ENCODE measurements at regions not wholly inside any gene's neighbourhood (a gene's known extent, or its start where the extent isn't known, plus 50 kb on each side); places are given as distances from the start of the nearest gene placed in this dataset.

DNA sequence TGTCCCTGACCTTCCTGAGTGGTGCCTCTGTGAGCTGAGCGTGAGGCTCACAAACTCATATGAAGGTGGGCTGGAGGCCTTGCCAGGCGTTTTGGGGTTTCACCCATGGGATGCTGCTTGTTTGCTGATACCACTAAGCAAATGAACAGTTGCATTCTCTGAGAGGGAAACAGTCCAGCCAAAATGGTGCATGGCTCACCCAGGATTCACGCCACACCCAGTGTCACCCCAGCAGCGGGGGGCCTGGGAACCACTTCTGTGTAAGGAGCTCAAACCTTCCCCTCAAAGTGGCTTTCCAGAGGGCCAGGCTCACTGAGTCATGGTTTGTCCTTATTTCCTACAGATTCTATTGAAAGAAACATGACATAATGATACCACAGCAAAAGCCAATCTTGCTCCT, 928.1 kb downstream of the TBC1D22A start:
- no peak for DNase-seq

DNA sequence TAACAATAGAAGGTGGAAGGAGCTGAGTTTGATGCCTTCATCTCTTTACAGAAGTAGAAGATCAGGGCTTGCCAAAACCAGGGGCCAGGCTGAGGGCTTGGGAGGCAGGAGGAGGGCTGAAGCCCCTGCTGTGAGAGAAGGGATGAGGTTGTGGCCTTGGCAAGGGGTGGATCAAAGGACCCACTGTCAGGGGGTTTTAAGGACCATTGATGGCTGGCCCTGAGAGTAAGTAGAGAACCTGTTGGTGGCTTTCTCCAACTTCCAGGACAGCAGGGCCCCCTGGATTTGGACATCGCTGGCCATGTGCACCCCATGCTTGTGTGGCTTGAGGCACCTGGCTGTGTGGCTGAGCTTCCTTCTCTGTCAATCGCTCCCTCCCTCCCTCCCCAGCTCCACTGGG, 927.7 kb downstream of the TBC1D22A start:
- DNase-seq, result no peak

DNA sequence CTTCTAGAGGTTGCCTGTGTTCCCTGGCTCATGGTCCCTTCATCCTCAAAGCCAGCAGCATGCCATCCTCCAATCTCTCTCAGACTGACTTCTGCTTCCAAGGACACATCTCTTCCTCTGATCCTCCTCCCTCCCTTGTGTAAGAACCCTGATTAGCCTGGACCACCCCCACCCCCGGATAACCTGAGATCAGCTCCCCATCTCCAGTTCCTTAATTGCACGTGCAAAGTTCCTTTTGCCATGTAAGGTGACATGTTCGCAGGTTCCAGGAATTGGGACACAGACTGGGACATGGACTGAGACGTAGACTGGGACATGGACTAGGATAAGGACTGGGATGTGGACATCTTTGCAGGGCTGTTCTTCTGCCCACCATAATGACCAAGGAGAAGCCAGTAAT, 925.3 kb downstream of the TBC1D22A start:
- DNase-seq, result no peak

DNA sequence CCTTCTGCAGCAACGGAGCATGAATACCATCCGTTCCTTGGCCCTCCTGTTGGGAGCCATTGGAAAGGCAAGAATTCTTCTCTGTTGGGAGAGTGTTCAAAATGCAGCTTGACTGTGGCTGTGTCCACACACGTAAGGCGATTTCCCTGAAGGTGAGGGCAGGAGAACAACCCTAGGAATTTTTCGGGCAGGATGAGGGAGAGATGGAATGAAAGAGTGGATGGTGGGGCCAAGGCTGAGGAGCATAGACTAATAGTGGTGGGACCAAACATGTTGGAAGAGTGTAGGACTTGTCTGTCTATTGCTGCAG, 924.9 kb downstream of the TBC1D22A start:
- DNase-seq, result no peak

DNA sequence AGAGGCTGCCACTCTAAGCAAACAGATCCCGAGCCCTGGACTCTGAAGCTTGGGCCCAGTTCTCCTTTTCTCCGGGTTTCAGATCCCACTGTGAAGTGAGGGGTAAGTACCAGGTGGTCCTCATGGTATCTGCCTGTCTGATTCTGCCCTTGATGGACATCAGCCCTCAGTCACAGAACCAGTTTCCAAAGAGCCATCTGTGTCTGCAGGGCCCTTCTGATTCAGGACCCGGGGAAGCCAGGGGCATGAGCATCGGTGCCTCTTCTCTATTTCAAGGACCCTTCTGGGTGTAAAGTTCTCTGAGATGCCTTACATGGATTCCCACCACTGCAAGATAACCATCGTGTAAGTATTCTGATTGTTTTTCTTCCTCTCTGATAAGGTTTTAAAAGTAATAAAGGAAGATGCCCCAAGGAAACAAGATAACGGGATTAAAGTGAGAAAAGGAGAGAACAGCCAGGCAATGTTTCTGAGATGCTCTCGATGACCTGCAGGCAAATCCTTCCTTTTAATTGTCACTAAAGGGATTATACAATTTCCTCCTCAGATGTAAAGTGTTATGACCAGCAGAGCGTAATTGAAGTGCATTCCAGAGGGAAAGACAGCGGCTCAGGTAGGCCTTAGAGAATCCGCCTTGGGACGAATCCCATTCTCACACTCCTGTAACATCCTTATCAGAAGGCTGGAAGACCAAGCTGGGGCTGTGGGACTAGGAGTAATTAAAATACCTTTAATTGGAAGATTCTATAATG, 924.3 kb downstream of the TBC1D22A start:
- DNase-seq, result no peak

DNA sequence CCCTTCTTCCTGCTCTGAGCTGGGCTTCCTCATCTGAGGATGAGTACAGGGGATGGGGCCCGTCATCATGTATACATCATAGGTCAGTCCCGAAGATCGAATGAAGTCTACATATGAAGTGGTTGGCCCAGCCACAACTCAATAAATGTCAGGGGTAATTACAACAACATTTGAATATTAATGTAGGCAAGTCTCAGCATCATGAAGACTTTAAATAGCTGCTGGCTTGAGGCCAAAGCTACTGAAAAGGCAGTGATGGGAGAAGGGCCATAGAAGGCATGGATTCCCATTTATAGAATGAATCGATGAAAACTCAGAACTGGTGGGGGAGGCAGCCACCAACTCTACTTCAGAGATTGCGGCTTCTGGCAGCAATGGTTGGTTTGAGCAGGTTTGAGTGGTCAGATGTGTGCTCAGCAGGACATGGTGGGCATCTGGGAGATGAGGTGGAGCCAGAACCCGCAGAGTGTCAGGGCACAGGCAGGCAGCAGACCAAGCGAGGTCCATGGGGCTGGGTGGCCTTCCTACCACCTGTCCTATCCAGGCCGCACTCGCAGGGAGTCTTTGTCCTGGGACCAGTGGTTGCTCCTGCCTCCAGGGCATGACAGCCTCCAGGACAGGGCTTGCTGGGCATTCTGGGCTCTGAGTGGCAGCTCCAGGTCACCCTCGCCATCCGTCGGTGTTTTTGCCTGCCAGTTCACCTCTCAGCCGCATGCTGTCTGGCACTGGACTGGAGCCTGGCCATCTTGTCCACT, 919.1 kb downstream of the TBC1D22A start:
- DNase-seq, result no peak

DNA sequence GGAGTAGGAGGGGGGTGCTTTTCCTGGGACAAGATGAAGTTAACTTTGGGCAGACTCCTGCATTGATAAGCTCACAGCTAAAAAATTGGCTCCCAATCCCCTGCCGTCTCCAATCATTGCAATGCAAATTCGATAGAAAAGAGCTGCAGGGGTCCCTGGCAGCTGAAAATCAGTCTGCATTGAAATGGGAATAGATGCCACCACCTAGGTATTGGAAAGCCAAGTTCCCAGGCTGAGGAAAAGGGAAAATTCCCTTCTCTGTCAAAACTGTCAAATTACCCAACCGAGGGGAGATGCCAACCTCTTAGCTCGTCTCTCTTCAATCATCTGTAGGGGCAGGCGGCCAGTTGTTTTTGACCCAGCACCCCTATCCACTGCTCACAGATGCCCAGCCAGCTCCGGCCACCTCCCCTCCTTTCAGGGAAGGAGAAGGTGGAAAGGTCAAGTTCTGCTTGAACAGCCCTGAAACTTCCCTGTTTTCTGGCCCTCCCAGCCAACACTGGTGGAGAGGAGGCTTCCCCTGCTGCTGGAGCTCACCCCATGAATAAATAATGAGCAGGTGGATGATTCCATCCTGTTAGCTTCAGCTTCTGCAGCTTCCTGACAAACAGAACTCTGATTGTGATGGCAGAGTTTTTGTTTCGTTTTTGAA, 916.3 kb downstream of the TBC1D22A start:
- DNase-seq, result no peak

DNA sequence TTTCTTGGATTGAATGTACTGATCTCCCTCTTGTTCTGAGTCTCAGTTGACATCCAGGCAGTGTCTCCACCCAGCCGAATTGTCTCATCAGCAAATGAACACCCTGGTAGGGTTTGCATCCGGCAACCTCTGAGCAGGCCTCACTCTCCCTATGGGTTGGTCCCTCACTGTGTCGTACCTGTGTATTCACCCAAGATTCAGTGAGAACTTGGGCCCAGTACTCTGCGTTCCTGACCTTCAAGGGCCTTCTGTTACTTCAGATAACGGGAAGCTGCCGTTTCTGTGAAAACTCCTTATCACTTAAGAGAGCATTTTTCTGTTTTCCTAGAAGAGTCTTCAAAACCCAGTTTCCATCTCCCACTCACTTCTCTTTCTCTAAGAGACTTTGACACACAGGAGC, 915.6 kb downstream of the TBC1D22A start:
- DNase-seq, result no peak

DNA sequence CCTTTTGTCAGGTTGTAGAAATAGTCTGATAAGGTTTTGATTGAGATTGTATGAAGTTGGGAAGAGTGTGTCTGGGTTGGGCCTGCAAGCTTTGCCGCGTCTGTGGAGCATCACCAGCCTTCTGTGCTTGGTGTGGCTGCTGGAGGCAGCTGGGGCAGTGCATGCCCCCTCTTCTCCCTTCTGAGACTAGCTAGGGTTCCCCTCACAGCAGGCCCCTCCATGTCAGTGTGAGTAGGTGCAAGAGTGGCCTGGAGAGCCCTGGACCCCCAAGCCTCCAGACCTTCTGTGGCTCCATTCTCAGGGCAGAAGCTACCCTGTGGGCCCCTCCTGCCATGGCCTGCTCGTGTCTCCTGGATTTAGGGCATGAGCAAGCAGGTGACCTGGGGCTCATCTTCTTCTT, 914.2 kb downstream of the TBC1D22A start:
- DNase-seq, result no peak

DNA sequence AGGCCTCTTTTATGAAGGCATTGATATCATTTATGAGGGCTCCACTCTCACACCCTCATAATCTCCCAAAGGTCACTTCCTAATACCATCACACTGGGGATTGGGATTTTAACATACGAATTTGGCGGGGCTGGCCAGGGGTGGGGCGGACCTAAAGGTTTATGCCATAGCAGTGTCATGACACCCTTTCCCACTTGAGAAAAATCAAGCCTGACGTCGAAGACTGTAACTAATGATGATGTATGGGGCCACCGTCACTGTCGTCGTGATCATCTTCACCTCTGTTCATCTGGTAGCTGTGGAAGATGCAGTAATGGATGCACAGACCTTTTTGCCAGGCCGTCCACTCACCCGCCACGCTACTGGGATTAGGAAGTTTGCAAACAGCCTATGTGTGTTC, 912.1 kb downstream of the TBC1D22A start:
- no peak for DNase-seq

DNA sequence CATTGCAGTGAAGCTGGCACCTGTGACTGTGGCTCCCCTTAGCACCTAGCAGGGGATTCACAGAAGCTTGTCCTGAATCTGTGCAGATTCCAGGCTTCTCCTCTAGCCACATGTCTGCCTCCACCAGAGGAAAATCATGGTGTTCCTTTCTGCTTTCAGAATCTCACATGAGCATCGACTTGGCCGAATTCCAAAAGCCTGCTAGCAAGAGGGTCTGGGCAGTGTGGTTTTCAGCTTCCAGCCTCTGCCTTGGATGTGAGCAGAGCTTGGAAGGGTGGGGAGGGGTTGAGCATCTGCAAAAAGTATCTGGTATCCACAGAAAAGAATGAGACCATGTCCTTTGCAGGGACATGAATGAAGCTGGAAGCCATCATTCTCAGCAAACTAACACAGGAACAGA, 911.1 kb downstream of the TBC1D22A start:
- DNase-seq, result no peak

DNA sequence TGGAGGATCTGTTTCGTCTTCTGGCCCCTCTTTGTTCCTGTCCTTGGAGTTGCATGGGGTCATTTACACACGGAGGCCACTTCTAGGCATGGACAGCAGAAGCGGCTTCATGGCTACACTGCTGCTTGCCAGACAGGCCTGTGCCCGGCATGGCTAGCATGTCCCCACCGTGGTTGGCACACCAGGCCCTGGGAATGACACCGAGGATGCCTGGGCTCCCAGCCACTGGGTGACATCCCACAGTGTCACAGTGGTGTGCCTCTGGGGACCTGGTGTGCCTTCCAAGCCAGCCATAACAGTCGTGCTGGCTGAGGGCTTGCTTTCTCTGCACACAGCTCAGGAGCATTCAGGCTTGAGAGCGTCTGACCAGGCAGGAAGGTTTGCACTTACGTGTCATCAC, 910.1 kb downstream of the TBC1D22A start:
- DNase-seq, result no peak

DNA sequence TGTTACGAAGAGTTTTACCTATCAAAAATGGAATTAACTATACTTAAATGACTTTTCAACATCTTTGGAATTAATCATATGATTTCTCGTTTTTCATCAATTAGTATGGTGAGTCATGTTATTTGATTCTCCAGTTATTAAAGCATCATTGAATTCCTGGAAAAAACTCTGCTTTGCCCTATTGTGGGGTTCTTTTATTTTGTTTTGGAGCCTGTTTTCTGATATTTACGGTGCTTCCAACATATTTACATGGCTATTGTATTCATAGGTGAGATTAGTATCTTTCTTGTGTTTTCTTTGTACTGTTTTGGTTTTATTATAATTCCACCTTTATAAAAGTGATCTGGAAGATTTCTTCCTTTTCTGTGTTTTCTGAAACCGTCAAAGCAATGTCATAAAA, 902.7 kb downstream of the TBC1D22A start:
- no peak for DNase-seq

DNA sequence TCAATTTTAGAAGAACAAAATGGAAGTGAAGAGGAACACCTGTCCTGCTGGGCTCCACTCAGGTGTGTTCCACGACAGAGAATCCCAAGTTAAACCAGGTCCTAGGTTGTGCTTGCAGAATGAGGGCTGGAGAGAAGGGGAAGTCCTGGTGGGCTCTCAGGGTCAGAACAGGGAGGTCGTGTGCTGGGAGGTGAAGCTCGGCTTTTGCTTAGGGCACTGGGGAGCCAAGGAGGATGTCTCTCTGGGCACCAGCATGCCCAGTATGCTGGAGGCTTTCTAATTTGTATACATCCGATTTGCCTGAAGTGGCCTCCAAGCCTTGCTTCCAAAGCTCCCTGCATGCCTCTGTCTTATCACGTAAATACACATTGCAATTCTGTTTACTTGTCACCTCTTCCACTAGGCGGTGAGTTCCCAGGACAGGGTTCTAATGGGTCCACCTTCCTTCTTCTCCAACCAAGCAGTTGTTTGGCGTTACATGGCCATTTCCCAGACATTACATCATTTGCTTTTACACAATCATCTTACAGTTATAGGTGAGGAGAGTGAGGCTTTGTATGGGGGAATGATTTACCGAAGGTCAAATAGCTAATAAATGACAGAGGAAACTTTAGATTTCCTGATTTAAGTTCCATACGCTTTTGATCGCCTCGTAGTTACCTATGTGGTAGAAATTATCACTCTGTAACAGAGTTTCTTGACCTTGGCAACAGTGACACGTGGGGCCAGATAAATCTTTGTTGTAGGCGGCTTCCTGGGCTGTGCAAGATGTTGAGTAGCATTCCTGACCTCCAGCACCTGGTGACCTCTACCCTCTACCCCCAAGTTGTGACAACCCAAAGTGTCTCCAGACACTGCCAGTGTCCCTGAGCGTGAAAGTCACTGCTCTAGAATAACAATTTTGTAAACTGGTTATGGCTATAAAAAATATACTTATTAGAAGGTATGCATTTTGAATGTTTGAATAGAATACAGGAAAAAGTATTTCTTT, 901.5 kb downstream of the TBC1D22A start:
- no peak for DNase-seq

DNA sequence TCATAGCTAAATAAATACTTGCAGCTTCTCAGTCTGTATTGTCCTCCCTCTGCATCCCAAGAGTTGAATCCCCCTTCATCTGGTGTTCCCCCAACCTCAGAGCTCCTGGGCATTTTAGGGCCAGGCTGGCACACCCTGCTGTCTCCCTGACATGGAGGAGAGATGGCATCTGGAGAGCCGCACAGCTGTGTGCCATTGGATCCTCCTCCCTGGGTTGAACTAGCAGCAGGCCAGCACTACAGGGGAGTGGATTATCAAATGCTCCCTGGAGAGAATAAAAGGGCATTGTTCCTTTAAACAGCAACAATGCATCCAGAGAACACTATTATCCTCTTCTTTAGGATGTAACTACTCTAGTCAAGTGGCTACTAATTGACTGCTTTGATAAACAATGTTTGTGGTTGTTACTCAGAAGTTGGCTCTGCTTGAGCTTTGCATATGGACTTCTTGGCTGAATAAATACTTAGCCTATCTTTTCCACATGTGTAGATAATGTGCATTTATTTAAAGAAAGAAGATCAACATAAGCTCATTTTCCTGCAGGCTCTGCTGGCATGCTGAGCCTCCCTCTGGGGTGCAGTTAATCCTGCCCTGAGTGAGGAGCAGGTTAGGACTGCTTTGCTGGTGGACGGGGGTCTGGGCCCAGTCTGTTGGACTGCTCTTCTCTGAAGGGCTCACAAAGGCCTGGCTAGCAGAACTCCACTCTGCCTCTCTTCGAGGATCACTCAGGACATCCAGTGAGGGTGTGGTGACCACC, 897.2 kb downstream of the TBC1D22A start:
- no peak for DNase-seq

DNA sequence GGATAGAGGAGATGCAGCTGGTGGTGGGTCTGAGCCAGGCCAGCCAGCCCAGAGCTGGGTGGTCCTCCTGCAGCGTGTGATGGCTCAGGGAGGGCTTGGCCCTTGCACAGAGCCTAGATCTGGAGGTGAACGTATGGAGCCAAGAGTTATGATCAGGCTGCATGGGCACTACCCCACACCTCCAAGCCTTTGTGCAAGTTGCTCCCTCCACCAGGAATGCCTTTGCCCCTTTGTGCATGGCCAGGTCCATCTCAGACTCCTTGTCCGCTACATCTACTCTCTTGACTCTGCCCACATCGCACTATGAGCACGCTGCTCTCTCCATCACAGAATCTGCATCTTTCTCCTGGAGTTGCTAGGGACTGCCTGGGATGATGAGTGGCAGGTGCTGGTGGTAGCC, 895.7 kb downstream of the TBC1D22A start:
- no peak for DNase-seq

DNA sequence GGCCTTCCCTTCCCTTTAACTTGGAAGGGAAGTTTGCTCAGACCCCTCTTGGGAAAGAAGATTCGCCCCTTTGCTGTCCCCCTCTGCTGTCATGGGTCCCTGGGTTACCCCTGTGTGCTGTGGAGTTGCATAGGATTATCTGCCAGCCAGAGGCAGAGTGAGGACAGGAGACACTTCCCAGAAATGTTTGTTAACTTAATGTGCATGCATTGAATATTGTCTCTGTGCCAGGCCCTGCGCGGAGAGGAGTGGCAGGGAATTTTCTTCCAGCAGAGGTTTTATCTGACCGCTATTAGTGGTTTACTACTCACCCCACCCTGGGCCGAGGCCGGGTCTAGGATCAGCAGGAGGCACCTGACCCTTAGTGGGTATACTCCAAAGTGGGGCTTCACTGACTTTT, 894.8 kb downstream of the TBC1D22A start:
- no peak for DNase-seq

DNA sequence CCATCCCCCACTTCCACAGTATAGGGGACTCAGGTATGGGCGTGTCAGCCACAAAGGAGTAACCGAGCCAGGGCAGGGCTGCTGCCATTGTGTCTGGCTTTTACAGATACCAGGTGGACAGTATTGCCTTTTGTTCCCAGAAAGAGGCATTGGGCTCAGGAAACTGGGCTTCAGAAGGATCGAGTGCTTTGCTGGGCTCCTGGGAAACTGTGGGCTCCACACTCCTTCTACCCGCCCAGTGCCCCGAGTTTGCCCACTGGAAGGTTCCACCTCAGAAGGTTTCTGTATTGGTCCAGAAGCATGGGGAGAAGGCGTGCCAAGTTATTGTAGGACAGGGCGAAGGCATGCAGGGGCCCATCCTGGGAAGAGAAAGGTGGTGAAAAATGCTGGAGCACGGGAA, 894.4 kb downstream of the TBC1D22A start:
- no peak for DNase-seq

DNA sequence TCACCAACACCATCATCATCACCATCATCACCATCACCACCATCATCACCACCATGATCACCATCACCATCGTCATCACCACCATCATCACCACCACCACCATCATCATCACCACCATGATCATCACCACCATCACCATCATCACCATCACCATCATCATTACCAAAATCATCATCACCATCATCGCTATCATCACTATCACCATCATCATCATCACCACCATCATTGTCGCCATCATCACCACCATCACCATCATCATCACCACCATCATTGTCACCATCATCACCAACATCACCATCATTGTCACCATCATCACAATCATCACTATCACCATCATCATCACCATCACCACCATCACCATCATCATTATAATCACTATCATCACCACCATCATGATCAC, 893.5 kb downstream of the TBC1D22A start:
- DNase-seq, result no peak

DNA sequence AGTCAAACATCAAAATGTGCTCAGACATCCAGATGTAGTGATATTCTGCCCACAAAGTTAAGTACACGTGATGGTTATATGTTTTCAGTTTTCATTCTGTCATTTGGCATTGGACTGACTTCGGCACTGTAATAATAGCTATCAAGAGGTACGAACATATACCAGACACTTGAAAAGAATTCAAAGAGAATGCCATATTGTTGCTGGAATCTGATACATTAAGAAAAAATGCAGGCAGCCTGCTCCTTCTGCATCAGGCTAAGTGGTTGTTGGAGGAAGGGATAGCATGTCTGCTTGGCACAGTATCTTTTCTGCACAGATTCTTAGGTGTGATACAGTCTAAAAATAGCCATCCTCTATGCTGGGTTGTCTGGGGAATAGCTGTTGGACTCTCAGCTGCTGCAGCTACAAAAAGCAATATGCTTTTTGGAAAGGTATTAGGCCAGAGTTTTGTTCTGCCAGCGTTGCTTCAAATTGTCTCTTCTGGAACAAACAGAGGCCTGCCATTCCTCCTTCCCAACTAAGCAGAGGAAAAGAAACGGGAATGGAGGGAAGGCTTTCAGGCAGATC, 892.6 kb downstream of the TBC1D22A start:
- no peak for DNase-seq

DNA sequence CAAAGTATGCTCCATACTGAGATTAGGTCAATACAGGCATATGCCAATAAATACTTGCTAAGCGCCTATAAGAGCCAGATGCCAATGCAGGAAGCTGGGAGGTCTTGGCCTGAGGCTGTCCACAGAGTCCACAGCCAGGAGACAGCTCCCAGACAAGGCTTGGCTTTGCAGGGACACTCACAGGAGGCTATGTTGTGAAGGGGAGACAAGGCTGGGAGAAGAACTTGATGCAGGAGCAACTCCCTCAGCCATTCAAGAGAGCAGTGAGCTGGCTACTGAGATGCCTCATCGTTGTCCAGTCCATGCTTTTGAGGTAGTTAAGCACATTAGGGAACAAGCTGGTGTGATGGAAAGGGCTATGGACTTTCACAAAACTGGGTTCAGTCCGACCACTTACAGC, 891.5 kb downstream of the TBC1D22A start:
- DNase-seq, result no peak

Data from CD4-positive, alpha-beta T cell treated with Interleukin-17A for 4 hours (primary cell).